HCT116 (cell line): ENCODE measurements at regions not wholly inside any gene's neighbourhood (a gene's known extent, or its start where the extent isn't known, plus 50 kb on each side); places are given as distances from the start of the nearest gene placed in this dataset.
A peak's percentile ranks its signal among the peaks of the same experiment; 100 is the strongest.

Source experiments
- ATAC-seq: fragments of 200-7000 bp; cut with Tn5 transposase; 2 replicates; pipeline ENCODE4 v1.9.1; 2020; ENCODE audit warnings: mild to moderate bottlenecking, moderate library complexity
- BruUV-seq: library from RNA; stranded (reverse); fragments of 400-500 nt; replicated peaks from 2 replicates; lab custom pipeline; 2021; lab: Mats Ljungman, UMichigan
- CTCF ChIA-PET: fragments of 300-600 bp; sonication (Branson Sonifier 250); formaldehyde crosslinking; loops from one replicate; lab custom pipeline; 2021; ENCODE audit warnings: antibody characterized with exemption; lab: Charles Lee
- POLR2A ChIA-PET: fragments of 300-600, 350-600 bp; sonication (Branson Sonifier 250); formaldehyde crosslinking; loops from one replicate; lab custom pipeline; 2021; ENCODE audit warnings: antibody characterized with exemption; lab: Charles Lee
- RAD21 ChIA-PET, 2 experiments: fragments of 300-600 bp; sonication (Branson Sonifier 250); formaldehyde crosslinking; loops; one replicate each; lab custom pipeline; 2023; ENCODE audit warnings: low total read pairs in 2 of 2; ENCODE audit not compliant: uncharacterized antibody in 2 of 2, unreplicated experiment in 2 of 2, low non-redundant PET in 1 of 2; lab: Charles Lee
- DNase-seq: peaks from one replicate; pipeline ENCODE4 v3.0.0-alpha.2; 2010; ENCODE audit warnings: low read depth, low spot score
- H2AFZ ChIP-seq: fragments of 200-600 bp; shearing (Covaris generic), sonication (generic); 2 replicates; pipeline ENCODE4 v1.6.1; 2017; ENCODE audit warnings: low read depth, mixed run types, mixed read lengths, antibody characterized with exemption, low read length; ENCODE audit not compliant: poor library complexity, severe bottlenecking
- H3K27ac ChIP-seq: 2 replicates; pipeline ENCODE4 v1.5.1; 2012; ENCODE audit warnings: low read depth, low read length
- H3K27me3 ChIP-seq: fragments of 200-600 bp; sonication (generic); 2 replicates; pipeline ENCODE4 v1.6.1; 2016; ENCODE audit warnings: mixed run types, low read length, mixed read lengths; ENCODE audit not compliant: insufficient read depth
- H3K36me3 ChIP-seq, 2 experiments: fragments of 200-500 bp in 1 of 2; fragments of 200-600 bp in 1 of 2; sonication (Bioruptor generic) in 1 of 2; sonication (generic) in 1 of 2; 2 replicates each; pipeline versions ENCODE4 v1.5.1 to v1.6.1; 2014 to 2016; ENCODE audit warnings: low read length in 2 of 2, inconsistent platforms in 1 of 2, mixed read lengths in 1 of 2, mixed run types in 1 of 2; ENCODE audit not compliant: insufficient read depth in 2 of 2, control insufficient read depth in 1 of 2
- H3K4me1 ChIP-seq, 2 experiments: fragments of 200-600 bp in 1 of 2; sonication (generic) in 1 of 2; 2 replicates each; pipeline versions ENCODE4 v1.5.1 to v1.6.1; 2012 to 2017; ENCODE audit warnings: low read length in 2 of 2, inconsistent platforms in 1 of 2, mild to moderate bottlenecking in 1 of 2, mixed read lengths in 1 of 2, mixed run types in 1 of 2, moderate library complexity in 1 of 2; ENCODE audit not compliant: insufficient read depth in 2 of 2, control insufficient read depth in 1 of 2
- H3K4me2 ChIP-seq: fragments of 200-600 bp; sonication (generic); 2 replicates; pipeline ENCODE4 v1.6.1; 2017; ENCODE audit warnings: mixed run types, low read length, mixed read lengths
- H3K4me3 ChIP-seq, 2 experiments: fragments of 200-600 bp in 1 of 2; sonication (generic) in 1 of 2; replicated peaks in 1 of 2; 2 replicates each; pipeline ENCODE4 v1.5.1; 2011 to 2016; ENCODE audit warnings: low read length in 2 of 2, control low read depth in 1 of 2, low read depth in 1 of 2, mild to moderate bottlenecking in 1 of 2, mixed read lengths in 1 of 2, mixed run types in 1 of 2
- H3K79me2 ChIP-seq: fragments of 200-600 bp; sonication (generic); 2 replicates; pipeline ENCODE4 v1.6.1; 2017; ENCODE audit warnings: mild to moderate bottlenecking, mixed run types, low read length, moderate library complexity, mixed read lengths; ENCODE audit not compliant: insufficient read depth
- H3K9ac ChIP-seq: fragments of 200-600 bp; sonication (generic); 2 replicates; pipeline ENCODE4 v1.6.1; 2016; ENCODE audit warnings: low read length, mixed read lengths
- H3K9me2 ChIP-seq: fragments of 200-600 bp; sonication (generic), shearing (Covaris generic); 2 replicates; pipeline ENCODE4 v1.6.1; 2017; ENCODE audit warnings: mixed run types, mild to moderate bottlenecking, moderate library complexity; ENCODE audit not compliant: insufficient read depth
- H3K9me3 ChIP-seq, 2 experiments: fragments of 200-500 bp in 1 of 2; fragments of 200-600 bp in 1 of 2; sonication (Bioruptor generic) in 1 of 2; sonication (generic) in 1 of 2; 2 replicates each; pipeline ENCODE4 v1.6.1; 2014 to 2017; ENCODE audit warnings: low read length in 2 of 2, mixed read lengths in 2 of 2, inconsistent platforms in 1 of 2, low read depth in 1 of 2, mild to moderate bottlenecking in 1 of 2, mixed run types in 1 of 2, moderate library complexity in 1 of 2; ENCODE audit not compliant: control insufficient read depth in 1 of 2, insufficient read depth in 1 of 2
- H4K20me1 ChIP-seq: fragments of 200-600 bp; sonication (generic), shearing (Covaris generic); 2 replicates; pipeline ENCODE4 v1.6.1; 2017; ENCODE audit warnings: mixed run types, mild to moderate bottlenecking, moderate library complexity; ENCODE audit not compliant: insufficient read depth
- CBX3 ChIP-seq: IDR thresholded peaks from 2 replicates; pipeline ENCODE4 v1.6.1; 2012; ENCODE audit warnings: low read depth
- EGR1 ChIP-seq: IDR thresholded peaks from 2 replicates; pipeline ENCODE4 v1.6.1; 2012; ENCODE audit warnings: low read depth
- EZH2 ChIP-seq: fragments of 200-600 bp; sonication (generic); IDR thresholded peaks from 2 replicates; pipeline ENCODE4 v1.6.1; 2017; ENCODE audit warnings: antibody characterized with exemption, mixed run types
- FOSL1 ChIP-seq: IDR thresholded peaks from 2 replicates; pipeline ENCODE4 v1.6.1; 2012; ENCODE audit warnings: low read depth
- JUND ChIP-seq: IDR thresholded peaks from 2 replicates; pipeline ENCODE4 v1.6.1; 2012
- MAX ChIP-seq: IDR thresholded peaks from 2 replicates; pipeline ENCODE4 v1.6.1; 2012
- POLR2AphosphoS5 ChIP-seq: IDR thresholded peaks from 2 replicates; pipeline ENCODE4 v1.6.1; 2011; ENCODE audit warnings: mild to moderate bottlenecking, low read depth, low read length, moderate library complexity
- RAD21 ChIP-seq: IDR thresholded peaks from 2 replicates; pipeline ENCODE4 v1.6.1; 2012; ENCODE audit warnings: low read depth, mild to moderate bottlenecking
- SIN3A ChIP-seq: IDR thresholded peaks from 2 replicates; pipeline ENCODE4 v1.6.1; 2012; ENCODE audit warnings: low read depth
- SP1 ChIP-seq: IDR thresholded peaks from 2 replicates; pipeline ENCODE4 v1.6.1; 2012; ENCODE audit warnings: low read depth
- TCF7L2 ChIP-seq: IDR thresholded peaks from 2 replicates; pipeline ENCODE4 v1.7.0; 2011; ENCODE audit warnings: borderline replicate concordance, inconsistent platforms; ENCODE audit not compliant: insufficient read depth, insufficient read length; ENCODE audit errors: extremely low read depth
- ZNF274 ChIP-seq: fragments of 200-500 bp; sonication (Bioruptor generic); IDR thresholded peaks from 2 replicates; pipeline ENCODE4 v1.6.1; 2014; ENCODE audit warnings: mild to moderate bottlenecking, low read depth, low read length, inconsistent platforms
- intact Hi-C: fragments of 100-400 bp; cut with micrococcal nuclease; formaldehyde crosslinking; loops from 2 replicates; pipeline ENCODE4 v1.10.0; 2022
- TF ChIP-seq, protein P1 (sequence below), 3 experiments: fragments of 200-600 bp in 1 of 3; sonication (generic) in 1 of 3; IDR thresholded peaks in 2 of 3; conservative IDR thresholded peaks in 1 of 3; 2 replicates each; pipeline ENCODE4 v1.5.1; 2012 to 2017; ENCODE audit warnings: low read depth in 2 of 3, low read length in 2 of 3, antibody characterized with exemption in 1 of 3, borderline replicate concordance in 1 of 3, control low read depth in 1 of 3, mild to moderate bottlenecking in 1 of 3, mixed read lengths in 1 of 3, mixed run types in 1 of 3, moderate library complexity in 1 of 3; ENCODE audit not compliant: insufficient read depth in 1 of 3

DNA sequence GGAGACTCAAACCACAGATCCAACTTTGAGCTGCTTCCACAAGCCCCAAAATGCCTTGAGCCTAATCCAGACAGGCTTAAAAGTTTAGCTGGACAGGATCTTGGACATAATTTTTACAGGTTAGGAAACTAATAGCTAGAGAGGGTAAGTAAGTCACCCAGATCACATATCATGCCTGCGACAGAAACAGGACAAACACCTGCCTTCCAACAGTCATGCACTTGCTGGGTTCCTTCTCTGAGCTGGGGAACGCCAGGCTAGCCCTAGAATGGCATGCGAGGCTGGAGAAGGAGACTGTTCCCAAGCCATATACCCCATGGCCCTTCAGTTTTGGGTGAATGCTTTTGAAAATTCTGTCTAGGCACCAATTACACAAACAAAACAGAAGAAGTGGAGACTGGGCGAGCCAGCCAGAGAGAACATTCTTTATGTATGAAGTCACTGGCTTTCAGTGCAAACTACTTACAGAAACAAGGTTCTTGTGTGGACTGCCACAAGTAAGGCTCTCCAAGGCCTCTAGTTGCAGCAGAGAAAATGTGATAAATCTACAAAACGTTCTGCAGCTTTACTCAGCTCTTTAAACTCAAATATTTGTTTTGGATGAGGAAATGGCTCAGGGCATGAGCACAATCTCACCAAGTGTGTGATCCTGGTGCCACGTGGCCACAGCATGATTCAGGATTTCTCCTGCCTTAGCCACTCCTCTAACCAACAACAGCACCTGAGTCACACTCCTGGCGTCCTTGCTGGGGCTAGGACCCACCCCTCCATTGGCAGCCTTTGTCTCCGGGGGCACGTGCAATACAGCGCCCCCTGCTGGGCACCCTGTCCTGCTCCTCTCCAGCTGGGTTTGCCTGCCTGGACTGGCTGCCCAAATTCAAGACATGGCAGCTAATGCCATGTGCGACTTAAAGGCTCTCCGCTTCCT lies 73.4 kb upstream of the UBL3 start:
- peak overlapping the region; percentile 52 for H3K4me2 ChIP-seq
- RAD21 ChIA-PET, result interaction anchor here (0.7 to 1.4 kb wide), 4 partner anchors 73 to 153 kb away, joined by 3 to 5 read pairs (median 4); partner anchors contain the start of gene UBL3 (in 2 of the 2)
- TF ChIP-seq FOSL1 (peak; percentile 34), SP1 (peak; percentile 39; the same call in 1 of the 2 replicates), JUND (0 out of 2 replicates have a peak, but pooled peaks have one; percentile 25), MAX (peak; percentile 97), POLR2AphosphoS5 (peak; percentile 39; the same call in 1 of the 2 replicates), CBX3 (peak; percentile 69), ZNF274 (no peak), EZH2 (no peak), SIN3A (no peak), TCF7L2 (peak; percentile 49), EGR1 (no peak), RAD21 (peak; percentile 60)
- TF ChIP-seq, protein P1, sequence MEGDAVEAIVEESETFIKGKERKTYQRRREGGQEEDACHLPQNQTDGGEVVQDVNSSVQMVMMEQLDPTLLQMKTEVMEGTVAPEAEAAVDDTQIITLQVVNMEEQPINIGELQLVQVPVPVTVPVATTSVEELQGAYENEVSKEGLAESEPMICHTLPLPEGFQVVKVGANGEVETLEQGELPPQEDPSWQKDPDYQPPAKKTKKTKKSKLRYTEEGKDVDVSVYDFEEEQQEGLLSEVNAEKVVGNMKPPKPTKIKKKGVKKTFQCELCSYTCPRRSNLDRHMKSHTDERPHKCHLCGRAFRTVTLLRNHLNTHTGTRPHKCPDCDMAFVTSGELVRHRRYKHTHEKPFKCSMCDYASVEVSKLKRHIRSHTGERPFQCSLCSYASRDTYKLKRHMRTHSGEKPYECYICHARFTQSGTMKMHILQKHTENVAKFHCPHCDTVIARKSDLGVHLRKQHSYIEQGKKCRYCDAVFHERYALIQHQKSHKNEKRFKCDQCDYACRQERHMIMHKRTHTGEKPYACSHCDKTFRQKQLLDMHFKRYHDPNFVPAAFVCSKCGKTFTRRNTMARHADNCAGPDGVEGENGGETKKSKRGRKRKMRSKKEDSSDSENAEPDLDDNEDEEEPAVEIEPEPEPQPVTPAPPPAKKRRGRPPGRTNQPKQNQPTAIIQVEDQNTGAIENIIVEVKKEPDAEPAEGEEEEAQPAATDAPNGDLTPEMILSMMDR (IDR thresholded peaks at IDR 0.05 in 2 of 3, conservative IDR thresholded peaks at IDR 0.05 in 1 of 3; ENCODE audit: borderline replicate concordance in 1 of 3, insufficient read depth in 1 of 3, low read depth in 2 of 3, low read length in 2 of 3), result peak in 2 of 3 experiments; percentile 97 to 99; a peak in 5 of 6 replicates
- no peaks in the 10 kb centered on the region for H3K9me2 ChIP-seq
- CTCF ChIA-PET, result interaction anchor here (0.6 to 2.8 kb wide), 15 partner anchors 8 to 153 kb away, joined by 3 to 15 read pairs (median 4); partner anchors contain the start of gene UBL3
- H3K4me1 ChIP-seq, result peaks cover 45 to 68% of the 10 kb centered on the region in 2 experiments
- peak overlapping the region; percentile 37 for H3K9ac ChIP-seq
- no peaks in the 10 kb centered on the region for H3K36me3 ChIP-seq
- no peaks in the 10 kb centered on the region for H3K9me3 ChIP-seq
- DNase-seq, result peak; percentile 93
- POLR2A ChIA-PET, result interaction anchor here (0.8 kb wide), 1 partner anchor 73 kb away, joined by 5 read pairs; the partner anchor contains the start of gene UBL3
- no peaks in the 10 kb centered on the region for H3K79me2 ChIP-seq
- no peaks in the 10 kb centered on the region for H3K27me3 ChIP-seq
- peak overlapping the region; percentile 78 for H3K27ac ChIP-seq
- no peak overlapping the region for H3K4me3 ChIP-seq
- intact Hi-C loops, result loop anchor here (1.0 to 10.0 kb wide), 3 partner anchors 74 to 416 kb away; partner anchors contain the start of gene UBL3
- peak overlapping the region; percentile 13 for H2AFZ ChIP-seq
- TSS peak; percentile 82 for BruUV-seq
- peak; percentile 91 for ATAC-seq
- H4K20me1 ChIP-seq, result no peaks in the 10 kb centered on the region
